Kidney (tissue), 13 donors: ENCODE measurements at regions not wholly inside any gene's neighbourhood (a gene's known extent, or its start where the extent isn't known, plus 50 kb on each side); places are given as distances from the start of the nearest gene placed in this dataset.

ENCODE experiments used
- DNase-seq, 5 donors: peaks; one replicate each; pipeline ENCODE4 v3.0.0-alpha.2; 2013 to 2020
- FAIRE-seq: peaks from 2 replicates; lab custom pipeline; 2012; peaks lifted over from hg19 to GRCh38; lab: Jason Lieb, UNC
- H3K27ac ChIP-seq, 2 donors: one replicate each; pipeline ENCODE4 v1.7.0; 2013; ENCODE audit warnings: low read depth in 2 of 2, low read length in 2 of 2, inconsistent platforms in 1 of 2
- H3K27me3 ChIP-seq: one replicate; pipeline ENCODE4 v1.7.1; 2013; ENCODE audit warnings: low read length, inconsistent platforms; ENCODE audit not compliant: control insufficient read depth, insufficient read depth
- H3K36me3 ChIP-seq, 3 donors: one replicate each; pipeline versions ENCODE4 v1.7.0 to v1.7.1; 2013; ENCODE audit warnings: low read length in 3 of 3, control low read depth in 1 of 3, inconsistent platforms in 1 of 3; ENCODE audit not compliant: insufficient read depth in 3 of 3, control insufficient read depth in 2 of 3
- H3K4me1 ChIP-seq, 3 donors: one replicate each; pipeline versions ENCODE4 v1.7.0 to v1.7.1; 2013; ENCODE audit warnings: low read length in 3 of 3, inconsistent platforms in 1 of 3, low read depth in 1 of 3; ENCODE audit not compliant: control insufficient read depth in 2 of 3, insufficient read depth in 2 of 3
- H3K4me3 ChIP-seq, 3 donors: one replicate each; pipeline versions ENCODE4 v1.7.0 to v1.8.1; 2013; ENCODE audit warnings: low read length in 3 of 3, control low read depth in 1 of 3, inconsistent platforms in 1 of 3
- H3K9ac ChIP-seq, 3 donors: one replicate each; pipeline versions ENCODE4 v1.7.0 to v1.7.1; 2013; ENCODE audit warnings: low read length in 3 of 3, control low read depth in 1 of 3, inconsistent platforms in 1 of 3
- H3K9me3 ChIP-seq, 3 donors: one replicate each; pipeline versions ENCODE4 v1.7.0 to v1.7.1; 2013; ENCODE audit warnings: low read length in 3 of 3, control low read depth in 1 of 3, inconsistent platforms in 1 of 3; ENCODE audit not compliant: control insufficient read depth in 2 of 3, insufficient read depth in 1 of 3
- CTCF ChIP-seq: IDR thresholded peaks from 3 replicates; pipeline ENCODE4 v1.5.1; 2012; ENCODE audit warnings: mild to moderate bottlenecking, moderate library complexity, borderline replicate concordance; ENCODE audit not compliant: insufficient read depth; ENCODE audit errors: extremely low read depth
- intact Hi-C: fragments of 100-400 bp; cut with DNase I; formaldehyde crosslinking; loops from one replicate; pipeline ENCODE4 v1.11.1; 2022
- donor health status: control.
- donor health status: control.
- donor health status: control.
- donor health status: control.
- donor health status: control.
- donor health status: DM: yes; HTN: yes; CAD: no.
- donor health status: Normal renal cell carcinoma (clear cell type).

GRCh38 chr10:113274176-113274829 lies 278.6 kb upstream of the HABP2 start:
- no peak overlapping the region for H3K9ac ChIP-seq
- no peaks in the 10 kb centered on the region for H3K36me3 ChIP-seq
- FAIRE-seq (no peak), DNase-seq (peak in 2 of 5 donors; percentile 21 to 71)
- H3K27ac ChIP-seq: no peak overlapping the region
- no peaks in the 10 kb centered on the region for H3K27me3 ChIP-seq
- peaks cover 0 to 6% (median 0%) of the 10 kb centered on the region in 3 donors for H3K4me1 ChIP-seq
- intact Hi-C loops: no loop called here
- no peak for TF ChIP-seq CTCF
- H3K9me3 ChIP-seq: peaks cover 0 to 12% (median 2%) of the 10 kb centered on the region in 3 donors
- H3K4me3 ChIP-seq: no peak overlapping the region

GRCh38 chr10:113278221-113278620 lies 274.6 kb upstream of the HABP2 start:
- H3K9ac ChIP-seq: no peak overlapping the region
- no peak overlapping the region for H3K4me3 ChIP-seq
- H3K9me3 ChIP-seq: peaks cover 0 to 12% (median 2%) of the 10 kb centered on the region in 3 donors
- H3K36me3 ChIP-seq: no peaks in the 10 kb centered on the region
- peaks cover 0 to 3% (median 0%) of the 10 kb centered on the region in 3 donors for H3K4me1 ChIP-seq
- intact Hi-C loops: no loop called here
- peak in 1 of 5 donors; percentile 16 for DNase-seq
- H3K27ac ChIP-seq: no peak overlapping the region
- TF ChIP-seq CTCF: no peak
- no peaks in the 10 kb centered on the region for H3K27me3 ChIP-seq
- FAIRE-seq: no peak

- Histone ChIP-seq H3K9ac (no peak overlapping the region), H3K4me3 (no peak overlapping the region), H3K36me3 (no peaks in the 10 kb centered on the region), H3K27me3 (no peaks in the 10 kb centered on the region), H3K9me3 (peaks cover 0 to 12% (median 2%) of the 10 kb centered on the region in 3 donors), H3K27ac (no peak overlapping the region), H3K4me1 (peaks cover 0 to 3% (median 0%) of the 10 kb centered on the region in 3 donors)
- FAIRE-seq: no peak
- no peak for DNase-seq
- no peak for TF ChIP-seq CTCF
- intact Hi-C loops: no loop called here
These were observed 274.2 kb upstream of the HABP2 start for GRCh38 chr10:113278664-113279063.

GRCh38 chr10:113279262-113279661 lies 273.6 kb upstream of the HABP2 start:
- H3K27me3 ChIP-seq: no peaks in the 10 kb centered on the region
- no peak overlapping the region for H3K4me3 ChIP-seq
- TF ChIP-seq CTCF: no peak
- H3K9ac ChIP-seq: no peak overlapping the region
- no peaks in the 10 kb centered on the region for H3K36me3 ChIP-seq
- H3K27ac ChIP-seq: no peak overlapping the region
- FAIRE-seq (no peak), DNase-seq (no peak)
- peaks cover 0 to 12% (median 2%) of the 10 kb centered on the region in 3 donors for H3K9me3 ChIP-seq
- no peaks in the 10 kb centered on the region for H3K4me1 ChIP-seq
- intact Hi-C loops: no loop called here
